Suppressor macrophage treated with lipopolysaccharide for 4 hours (primary cell): ENCODE measurements at regions not wholly inside any gene's neighbourhood (a gene's known extent, or its start where the extent isn't known, plus 50 kb on each side); places are given as distances from the start of the nearest gene placed in this dataset.
A peak's percentile ranks its signal among the peaks of the same experiment; 100 is the strongest.
"Not testable (repeated sequence)": the region's sequence is repeated elsewhere in the genome, so short reads cannot be mapped to it uniquely, and the experiment has no call there.

Source experiments
- DNase-seq: peaks from one replicate; pipeline ENCODE4 v3.0.0-alpha.2; 2020

- no peak for DNase-seq
Observed at GRCh38 chr1:101122452-101123166, 97.0 kb upstream of the DPH5 start.

GRCh38 chr1:101121975-101122374, 96.4 kb upstream of the DPH5 start:
- DNase-seq = no peak

GRCh38 chr1:101121504-101121903, 95.9 kb upstream of the DPH5 start:
- no peak for DNase-seq

GRCh38 chr1:101120868-101121267, 95.3 kb upstream of the DPH5 start:
- no peak for DNase-seq

- DNase-seq = no peak
Observed at GRCh38 chr1:101119289-101119688, 93.7 kb upstream of the DPH5 start.

GRCh38 chr1:101116006-101116405, 90.4 kb upstream of the DPH5 start:
- peak; percentile 8 for DNase-seq

- no peak for DNase-seq
Observed at GRCh38 chr1:101115112-101115511, 89.5 kb upstream of the DPH5 start.

- not testable (repeated sequence) for DNase-seq
Observed at GRCh38 chr1:101114128-101114527, 88.5 kb upstream of the DPH5 start.

- DNase-seq = peak; percentile 51
Observed at GRCh38 chr1:101112051-101112780, 86.6 kb upstream of the DPH5 start.

- DNase-seq = no peak
Observed at GRCh38 chr1:101111461-101111860, 85.9 kb upstream of the DPH5 start.

GRCh38 chr1:101109791-101110190, 84.2 kb upstream of the DPH5 start:
- DNase-seq = no peak

- DNase-seq = no peak
Observed at GRCh38 chr1:101108111-101108500, 82.5 kb upstream of the DPH5 start.

GRCh38 chr1:101107496-101108110, 82.0 kb upstream of the DPH5 start:
- no peak for DNase-seq

- no peak for DNase-seq
Observed at GRCh38 chr1:101105877-101106276, 80.3 kb upstream of the DPH5 start.

GRCh38 chr1:101102426-101103156, 77.0 kb upstream of the DPH5 start:
- DNase-seq = no peak

GRCh38 chr1:101101360-101101759, 75.8 kb upstream of the DPH5 start:
- peak; percentile 13 for DNase-seq

GRCh38 chr1:101100674-101101073, 75.1 kb upstream of the DPH5 start:
- DNase-seq = no peak

GRCh38 chr1:101098907-101099306, 73.3 kb upstream of the DPH5 start:
- no peak for DNase-seq

GRCh38 chr1:101098327-101098726, 72.7 kb upstream of the DPH5 start:
- no peak for DNase-seq

GRCh38 chr1:101089613-101090338, 64.2 kb upstream of the DPH5 start:
- DNase-seq = no peak

- DNase-seq = no peak
Observed at GRCh38 chr1:101088431-101088830, 62.8 kb upstream of the DPH5 start.

GRCh38 chr1:101086783-101087182, 61.2 kb upstream of the DPH5 start:
- no peak for DNase-seq
